ENCODE measurements at regions not wholly inside any gene's neighbourhood (a gene's known extent, or its start where the extent isn't known, plus 50 kb on each side); places are given as distances from the start of the nearest gene placed in this dataset.
"Not testable (repeated sequence)": the region's sequence is repeated elsewhere in the genome, so short reads cannot be mapped to it uniquely, and the experiment has no call there.

DNA sequence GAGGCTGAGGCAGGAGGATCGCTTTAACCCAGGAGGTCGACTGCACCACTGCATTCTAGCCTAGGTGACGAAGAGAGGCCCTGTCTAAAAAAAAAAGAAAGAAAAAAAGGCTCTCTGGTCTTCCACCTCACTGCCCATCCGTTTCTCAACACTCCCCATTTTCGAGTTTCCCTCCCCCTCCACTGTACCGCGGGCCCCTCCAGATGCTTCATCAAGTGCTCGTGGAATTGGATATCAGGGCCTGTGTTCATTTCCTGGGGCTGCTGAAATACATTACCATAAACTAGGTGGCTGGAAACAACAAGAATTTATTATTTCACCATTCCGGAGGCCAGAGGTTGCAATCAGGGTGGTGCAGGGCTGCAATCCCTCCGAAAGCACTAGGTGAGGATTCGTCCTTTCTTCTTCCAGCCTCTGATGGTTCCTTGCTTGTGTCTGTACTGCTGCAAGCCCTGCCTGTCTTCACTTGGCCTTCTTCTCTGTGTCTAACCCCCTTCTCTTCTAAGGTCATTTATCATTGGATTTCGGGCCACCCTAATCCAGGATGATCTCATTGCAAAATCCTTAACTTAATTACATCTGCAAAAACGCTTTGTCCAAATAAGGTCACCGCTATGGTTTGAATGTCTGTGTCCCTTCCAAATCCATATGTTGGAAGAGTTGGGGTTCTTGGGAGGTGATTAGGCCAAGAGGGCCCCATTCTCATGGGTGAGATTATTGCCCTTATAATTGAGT is 135.1 kb downstream of the CRLF3 start:
- TF ChIP-seq, protein P1, sequence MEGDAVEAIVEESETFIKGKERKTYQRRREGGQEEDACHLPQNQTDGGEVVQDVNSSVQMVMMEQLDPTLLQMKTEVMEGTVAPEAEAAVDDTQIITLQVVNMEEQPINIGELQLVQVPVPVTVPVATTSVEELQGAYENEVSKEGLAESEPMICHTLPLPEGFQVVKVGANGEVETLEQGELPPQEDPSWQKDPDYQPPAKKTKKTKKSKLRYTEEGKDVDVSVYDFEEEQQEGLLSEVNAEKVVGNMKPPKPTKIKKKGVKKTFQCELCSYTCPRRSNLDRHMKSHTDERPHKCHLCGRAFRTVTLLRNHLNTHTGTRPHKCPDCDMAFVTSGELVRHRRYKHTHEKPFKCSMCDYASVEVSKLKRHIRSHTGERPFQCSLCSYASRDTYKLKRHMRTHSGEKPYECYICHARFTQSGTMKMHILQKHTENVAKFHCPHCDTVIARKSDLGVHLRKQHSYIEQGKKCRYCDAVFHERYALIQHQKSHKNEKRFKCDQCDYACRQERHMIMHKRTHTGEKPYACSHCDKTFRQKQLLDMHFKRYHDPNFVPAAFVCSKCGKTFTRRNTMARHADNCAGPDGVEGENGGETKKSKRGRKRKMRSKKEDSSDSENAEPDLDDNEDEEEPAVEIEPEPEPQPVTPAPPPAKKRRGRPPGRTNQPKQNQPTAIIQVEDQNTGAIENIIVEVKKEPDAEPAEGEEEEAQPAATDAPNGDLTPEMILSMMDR (conservative IDR thresholded peaks at IDR 0.05; ENCODE audit: low read depth, low read length), result not testable (repeated sequence)
- TF ChIP-seq EZH2 (IDR thresholded peaks at IDR 0.05; ENCODE audit: borderline replicate concordance, low read depth, low read length, poor library complexity, severe bottlenecking), result not testable (repeated sequence)

Data from A673 (cell line).